ENCODE measurements at regions not wholly inside any gene's neighbourhood (a gene's known extent, or its start where the extent isn't known, plus 50 kb on each side); places are given as distances from the start of the nearest gene placed in this dataset.

GRCh38 chr13:90307136-90307535, 1040.4 kb upstream of the MIR17HG start:
- no peak overlapping the region for H3K27ac Mint-ChIP-seq (ENCODE audit: unreplicated experiment)
- H3K4me1 Mint-ChIP-seq (ENCODE audit: low read depth, unreplicated experiment): no peaks in the 10 kb centered on the region
- H3K36me3 Mint-ChIP-seq (ENCODE audit: unreplicated experiment): no peaks in the 10 kb centered on the region
- H3K9me3 Mint-ChIP-seq (ENCODE audit: unreplicated experiment): peaks cover 1% of the 10 kb centered on the region
- TF ChIP-seq CTCF (IDR thresholded peaks at IDR 0.05; ENCODE audit: partially characterized antibody, unreplicated experiment): no peak
- no peak for DNase-seq
- H3K27me3 Mint-ChIP-seq (ENCODE audit: unreplicated experiment): no peaks in the 10 kb centered on the region
- no peak overlapping the region for H3K4me3 Mint-ChIP-seq (ENCODE audit: unreplicated experiment)

- Mint-ChIP-seq H3K36me3 (ENCODE audit: unreplicated experiment) (no peaks in the 10 kb centered on the region), H3K27ac (ENCODE audit: unreplicated experiment) (no peak overlapping the region), H3K9me3 (ENCODE audit: unreplicated experiment) (peaks cover 1% of the 10 kb centered on the region), H3K27me3 (ENCODE audit: unreplicated experiment) (no peaks in the 10 kb centered on the region), H3K4me1 (ENCODE audit: low read depth, unreplicated experiment) (no peaks in the 10 kb centered on the region), H3K4me3 (ENCODE audit: unreplicated experiment) (no peak overlapping the region)
- TF ChIP-seq CTCF (IDR thresholded peaks at IDR 0.05; ENCODE audit: partially characterized antibody, unreplicated experiment): no peak
- no peak for DNase-seq
Observed at GRCh38 chr13:90308249-90308648, 1039.2 kb upstream of the MIR17HG start.

GRCh38 chr13:90311929-90312328, 1035.6 kb upstream of the MIR17HG start:
- no peak for TF ChIP-seq CTCF (IDR thresholded peaks at IDR 0.05; ENCODE audit: partially characterized antibody, unreplicated experiment)
- Mint-ChIP-seq H3K27ac (ENCODE audit: unreplicated experiment) (no peak overlapping the region), H3K9me3 (ENCODE audit: unreplicated experiment) (peaks cover 1% of the 10 kb centered on the region), H3K4me3 (ENCODE audit: unreplicated experiment) (no peak overlapping the region), H3K4me1 (ENCODE audit: low read depth, unreplicated experiment) (no peaks in the 10 kb centered on the region), H3K36me3 (ENCODE audit: unreplicated experiment) (no peaks in the 10 kb centered on the region), H3K27me3 (ENCODE audit: unreplicated experiment) (no peaks in the 10 kb centered on the region)
- no peak for DNase-seq

- no peak for TF ChIP-seq CTCF (IDR thresholded peaks at IDR 0.05; ENCODE audit: partially characterized antibody, unreplicated experiment)
- DNase-seq: no peak
- no peaks in the 10 kb centered on the region for H3K9me3 Mint-ChIP-seq (ENCODE audit: unreplicated experiment)
- H3K4me1 Mint-ChIP-seq (ENCODE audit: low read depth, unreplicated experiment): no peaks in the 10 kb centered on the region
- H3K27me3 Mint-ChIP-seq (ENCODE audit: unreplicated experiment): no peaks in the 10 kb centered on the region
- H3K36me3 Mint-ChIP-seq (ENCODE audit: unreplicated experiment): no peaks in the 10 kb centered on the region
- H3K4me3 Mint-ChIP-seq (ENCODE audit: unreplicated experiment): no peak overlapping the region
- no peak overlapping the region for H3K27ac Mint-ChIP-seq (ENCODE audit: unreplicated experiment)
Observed at GRCh38 chr13:90315061-90315460, 1032.4 kb upstream of the MIR17HG start.

GRCh38 chr13:90320664-90321063, 1026.8 kb upstream of the MIR17HG start:
- DNase-seq: no peak
- H3K27ac Mint-ChIP-seq (ENCODE audit: unreplicated experiment): no peak overlapping the region
- H3K36me3 Mint-ChIP-seq (ENCODE audit: unreplicated experiment): no peaks in the 10 kb centered on the region
- no peaks in the 10 kb centered on the region for H3K27me3 Mint-ChIP-seq (ENCODE audit: unreplicated experiment)
- no peak for TF ChIP-seq CTCF (IDR thresholded peaks at IDR 0.05; ENCODE audit: partially characterized antibody, unreplicated experiment)
- no peaks in the 10 kb centered on the region for H3K4me1 Mint-ChIP-seq (ENCODE audit: low read depth, unreplicated experiment)
- H3K9me3 Mint-ChIP-seq (ENCODE audit: unreplicated experiment): no peaks in the 10 kb centered on the region
- H3K4me3 Mint-ChIP-seq (ENCODE audit: unreplicated experiment): no peak overlapping the region
